ENCODE measurements at regions not wholly inside any gene's neighbourhood (a gene's known extent, or its start where the extent isn't known, plus 50 kb on each side); places are given as distances from the start of the nearest gene placed in this dataset.

DNA sequence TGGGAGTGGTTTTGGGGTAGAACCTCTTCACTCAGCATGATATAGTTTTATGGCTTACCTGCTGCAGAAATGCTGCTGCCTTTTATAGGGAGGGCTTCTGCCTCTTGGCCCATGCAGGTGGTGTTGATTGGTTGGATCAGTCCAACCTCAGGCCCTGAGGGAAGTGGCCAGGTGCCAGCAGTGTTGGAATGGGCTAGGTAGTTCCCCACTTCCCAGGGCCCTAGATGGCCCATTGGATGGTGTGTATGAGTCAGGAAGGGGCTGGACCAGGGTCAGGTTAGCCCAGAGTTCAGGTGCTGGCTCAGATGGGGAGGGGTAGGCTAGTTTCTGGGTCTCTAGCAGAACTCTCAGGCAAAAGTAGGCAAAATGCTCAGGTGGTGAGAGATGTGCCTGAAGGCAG lies 455.5 kb downstream of the CCSER2 start:
- ChIA-PET CTCF (no interaction called here), POLR2A (ENCODE audit: unreplicated experiment) (no interaction called here)
- in situ Hi-C loops (cut with MboI; ENCODE audit: low sequenced_read_pairs) = no loop called here
- Histone ChIP-seq H3K9me1 (ENCODE audit: insufficient read depth, low read length) (no peaks in the 10 kb centered on the region), H3K27ac (ENCODE audit: insufficient read depth, low read length) (no peak overlapping the region), H4K91ac (ENCODE audit: insufficient read depth, low read depth, low read length) (no peak overlapping the region), H2AK5ac (ENCODE audit: low read depth, low read length) (no peak overlapping the region), H3K4me1 (ENCODE audit: control insufficient read depth, insufficient read depth, low read length) (no peaks in the 10 kb centered on the region), H4K20me1 (ENCODE audit: insufficient read depth, low read length) (no peaks in the 10 kb centered on the region), H2BK120ac (ENCODE audit: low read depth, low read length) (no peak overlapping the region), H2BK20ac (ENCODE audit: low read depth, low read length) (no peak overlapping the region), H3K4ac (ENCODE audit: low read depth, low read length) (no peak overlapping the region), H2BK5ac (ENCODE audit: low read depth, low read length, poor library complexity, severe bottlenecking) (no peak overlapping the region), H3K4me2 (ENCODE audit: low read depth, low read length) (no peak overlapping the region), H4K5ac (ENCODE audit: low read depth, low read length) (no peak overlapping the region), H3K9ac (ENCODE audit: low read depth, low read length) (no peak overlapping the region), H3K56ac (ENCODE audit: extremely low read depth, insufficient read depth, low read length) (no peak overlapping the region), H3K23ac (ENCODE audit: low read depth, low read length) (no peak overlapping the region), H4K8ac (ENCODE audit: low read depth in 2 of 2, low read length in 2 of 2) (no peak overlapping the region), H2AK9ac (replicated peaks; ENCODE audit: low read depth, low read length, poor library complexity) (no peak overlapping the region), H3K36me3 (ENCODE audit: control insufficient read depth, insufficient read depth, low read length) (no peaks in the 10 kb centered on the region), H2AFZ (replicated peaks; ENCODE audit: low read length, poor library complexity) (no peak overlapping the region), H3K14ac (replicated peaks; ENCODE audit: low read depth, low read length) (no peak overlapping the region), H3K27me3 (ENCODE audit: control insufficient read depth, insufficient read depth, low read length) (no peaks in the 10 kb centered on the region), H3K9me3 (ENCODE audit: control insufficient read depth, insufficient read depth, low read length) (peaks cover 16% of the 10 kb centered on the region), H3K4me3 (ENCODE audit: insufficient read depth, low read depth, low read length) (no peak overlapping the region), H2BK15ac (ENCODE audit: low read depth, low read length) (no peak overlapping the region), H3K18ac (ENCODE audit: low read depth, low read length) (no peak overlapping the region), H3K79me1 (ENCODE audit: low read depth in 1 of 2, low read length in 2 of 2) (no peaks in the 10 kb centered on the region)
- ATAC-seq (ENCODE audit: low read depth) = no peak
- DNase-seq = no peak
- no TSS peak for BruUV-seq (replicated peaks)
- no peak for TF ChIP-seq MXI1 (IDR thresholded peaks at IDR 0.05; ENCODE audit: borderline replicate concordance, low read depth, low read length)
- TF ChIP-seq POLR2A (IDR thresholded peaks at IDR 0.05; ENCODE audit: low read depth, low read length) = no peak
- dilution Hi-C loops (cut with HindIII; ENCODE audit: low sequenced_read_pairs, unreplicated experiment) = no loop called here
- intact Hi-C loops (cut with micrococcal nuclease) = no loop called here
